ENCODE measurements at regions not wholly inside any gene's neighbourhood (a gene's known extent, or its start where the extent isn't known, plus 50 kb on each side); places are given as distances from the start of the nearest gene placed in this dataset.

DNA sequence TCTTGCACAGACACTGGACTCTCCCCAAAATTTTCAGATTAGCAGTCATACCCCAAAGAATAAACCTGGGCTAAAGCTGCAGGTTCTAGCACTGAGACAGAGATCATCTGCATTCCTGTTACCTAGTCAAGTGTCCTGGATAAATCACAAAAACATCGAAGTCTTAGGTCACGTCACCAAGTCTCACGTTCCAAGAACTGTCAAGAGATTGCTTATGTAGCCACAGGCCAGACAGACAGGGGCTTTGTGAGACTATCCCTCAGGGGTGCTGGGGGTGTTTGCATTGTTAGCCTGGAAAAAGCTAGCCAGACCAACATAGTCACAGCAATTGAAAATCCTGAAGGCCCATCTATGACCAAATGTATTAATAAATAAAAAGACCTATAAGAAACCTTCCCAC, 243.1 kb upstream of the PREP start:
- Histone ChIP-seq H3K36me3 (no peaks in the 10 kb centered on the region), H3K4me3 (no peak overlapping the region), H3K27me3 (no peaks in the 10 kb centered on the region), H3K9me3 (no peaks in the 10 kb centered on the region)
- DNase-seq, result no peak

DNA sequence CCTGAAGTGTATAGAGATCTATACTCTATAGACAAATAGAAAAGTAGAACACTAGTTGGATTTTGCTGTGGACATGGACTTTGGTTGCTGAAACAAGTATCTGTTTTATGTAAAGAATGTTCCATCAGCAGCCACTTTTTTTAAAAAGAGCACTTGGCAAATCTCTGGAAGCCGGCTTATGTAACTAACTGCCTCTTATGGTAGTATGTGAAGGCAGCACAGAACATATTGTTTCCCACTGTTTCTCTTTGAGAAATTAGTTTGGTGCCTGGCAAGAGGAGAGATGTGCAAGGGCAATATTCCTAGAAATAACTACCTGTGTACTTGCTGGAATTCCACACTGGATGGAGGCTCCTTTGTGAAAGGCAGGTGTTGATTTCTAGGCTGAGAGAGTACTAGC, 242.3 kb upstream of the PREP start:
- Histone ChIP-seq H3K36me3 (no peaks in the 10 kb centered on the region), H3K27me3 (no peaks in the 10 kb centered on the region), H3K4me3 (no peak overlapping the region), H3K9me3 (no peaks in the 10 kb centered on the region)
- no peak for DNase-seq

DNA sequence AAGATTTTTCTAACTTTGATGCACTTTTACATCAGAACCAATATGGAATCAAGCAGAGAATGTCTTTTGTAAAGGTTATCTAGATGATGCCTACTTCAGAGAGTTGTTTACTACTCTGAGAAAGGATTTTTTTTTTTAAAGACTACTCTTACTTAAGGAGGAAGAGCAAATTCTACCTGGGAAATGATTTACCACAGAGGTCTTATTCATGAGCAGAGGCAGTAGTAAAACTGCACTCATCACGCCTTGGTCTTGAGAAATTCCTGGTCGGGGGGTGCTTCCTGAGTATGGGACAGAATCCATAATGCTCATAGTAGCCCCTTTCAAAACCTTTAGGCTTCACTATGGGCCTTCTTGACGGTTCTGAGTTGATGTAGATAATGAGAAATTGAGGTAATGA, 241.8 kb upstream of the PREP start:
- Histone ChIP-seq H3K27me3 (no peaks in the 10 kb centered on the region), H3K9me3 (no peaks in the 10 kb centered on the region), H3K36me3 (no peaks in the 10 kb centered on the region), H3K4me3 (no peak overlapping the region)
- DNase-seq, result no peak

DNA sequence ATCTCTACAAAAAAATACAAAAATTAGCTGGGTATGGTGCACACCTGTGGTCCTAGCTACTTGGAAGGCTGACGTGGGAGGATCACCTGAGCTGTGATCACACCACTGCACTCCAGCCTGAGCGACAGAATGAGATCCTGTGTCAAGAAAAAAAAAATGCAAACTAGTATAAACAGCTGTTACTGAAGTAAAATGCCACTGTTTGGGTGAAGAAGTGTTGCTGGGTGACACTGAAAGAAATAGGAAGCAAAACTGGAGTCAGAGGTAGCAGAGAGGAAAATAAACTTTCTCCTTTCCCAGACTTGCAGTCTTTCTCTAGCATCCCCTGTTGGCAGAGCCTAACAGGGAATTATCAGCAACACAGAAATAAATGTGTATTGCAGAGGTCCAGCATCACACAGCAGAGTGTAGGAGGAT, 241.2 kb upstream of the PREP start:
- no peak for DNase-seq
- no peaks in the 10 kb centered on the region for H3K9me3 ChIP-seq
- H3K4me3 ChIP-seq, result no peak overlapping the region
- no peaks in the 10 kb centered on the region for H3K36me3 ChIP-seq
- H3K27me3 ChIP-seq, result no peaks in the 10 kb centered on the region

DNA sequence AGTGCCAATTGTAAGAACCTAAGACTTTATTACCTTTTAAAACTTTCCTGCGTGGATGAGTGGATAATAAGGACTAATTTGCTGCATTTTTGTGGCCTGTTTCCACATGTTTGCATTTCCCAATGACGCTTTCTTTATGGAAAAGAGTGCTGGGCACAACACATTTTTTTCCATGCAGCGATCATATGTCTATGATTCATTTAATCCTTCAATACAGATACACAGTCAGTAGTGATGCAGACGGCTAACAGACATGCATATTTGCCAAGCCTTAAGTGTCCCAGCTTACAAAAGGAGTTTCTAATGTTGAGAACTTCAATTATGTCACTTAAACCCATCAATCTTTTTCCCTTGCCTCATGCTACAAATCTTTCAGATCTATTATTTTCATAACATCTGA, 239.8 kb upstream of the PREP start:
- H3K36me3 ChIP-seq, result no peaks in the 10 kb centered on the region
- no peaks in the 10 kb centered on the region for H3K27me3 ChIP-seq
- H3K4me3 ChIP-seq, result no peak overlapping the region
- peak; percentile 8 for DNase-seq
- H3K9me3 ChIP-seq, result no peaks in the 10 kb centered on the region

DNA sequence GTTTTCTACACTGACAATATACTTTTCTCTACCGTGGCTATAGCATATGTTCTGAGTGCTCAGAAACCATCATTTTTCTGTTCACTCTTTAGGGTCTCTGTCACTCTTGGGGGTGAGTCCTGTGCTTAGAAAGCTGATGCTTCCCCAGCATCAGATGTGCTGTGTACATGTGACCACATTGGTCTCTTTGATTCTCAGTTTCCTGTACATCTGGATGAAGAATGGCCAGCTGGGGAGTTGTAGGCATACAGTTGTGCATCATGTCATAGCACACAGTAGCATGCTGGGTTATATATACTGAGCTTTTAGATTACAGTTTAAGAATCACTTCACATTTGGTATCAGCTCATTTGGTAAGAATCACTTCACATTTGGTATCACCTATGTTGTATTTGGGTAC, 238.6 kb upstream of the PREP start:
- H3K9me3 ChIP-seq, result no peaks in the 10 kb centered on the region
- H3K4me3 ChIP-seq, result no peak overlapping the region
- H3K36me3 ChIP-seq, result no peaks in the 10 kb centered on the region
- no peak for DNase-seq
- H3K27me3 ChIP-seq, result no peaks in the 10 kb centered on the region

DNA sequence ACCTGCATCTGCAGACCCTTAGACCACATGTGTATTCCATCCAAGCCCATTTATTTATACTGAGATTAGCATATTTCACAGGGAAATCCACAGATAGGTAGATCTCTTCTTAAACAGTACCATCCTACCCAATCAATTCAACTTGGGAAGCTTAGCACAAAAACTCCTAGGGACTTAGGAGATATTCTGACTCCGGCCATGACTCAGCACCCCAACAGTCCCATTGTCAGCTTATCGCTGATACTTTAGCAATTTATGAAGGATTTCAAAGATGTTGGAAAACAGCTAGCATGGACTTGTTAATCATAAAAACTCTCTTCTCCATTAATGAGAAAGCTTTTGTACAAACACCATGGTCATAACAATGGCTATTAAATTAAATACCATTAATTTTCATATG, 236.2 kb upstream of the PREP start:
- no peaks in the 10 kb centered on the region; the same call in 1 of the 2 replicates for H3K9me3 ChIP-seq
- H3K4me3 ChIP-seq, result no peak overlapping the region
- no peaks in the 10 kb centered on the region for H3K27me3 ChIP-seq
- H3K36me3 ChIP-seq, result no peaks in the 10 kb centered on the region
- no peak for DNase-seq

DNA sequence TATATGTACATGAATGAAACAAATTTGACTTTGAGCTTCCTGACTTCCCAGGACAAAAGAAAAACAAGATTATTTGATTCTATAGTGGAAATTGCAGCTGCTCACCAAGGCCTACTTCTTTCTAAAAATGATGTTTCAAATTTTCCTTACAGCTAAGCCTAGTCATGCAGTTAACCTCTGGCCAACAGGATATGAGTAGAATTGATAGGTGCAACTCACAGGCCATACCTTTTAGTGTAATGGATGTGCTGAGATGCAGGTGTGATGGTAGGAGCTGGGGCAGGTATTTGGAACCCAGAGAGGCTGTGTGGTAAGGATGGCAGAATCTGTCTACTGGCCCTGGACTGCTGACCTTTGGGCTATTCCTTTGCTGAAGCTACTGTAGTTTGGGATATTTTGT, 230.9 kb upstream of the PREP start:
- no peak for DNase-seq
- Histone ChIP-seq H3K9me3 (no peaks in the 10 kb centered on the region; the same call in 1 of the 2 replicates), H3K4me3 (no peak overlapping the region), H3K27me3 (no peaks in the 10 kb centered on the region), H3K36me3 (no peaks in the 10 kb centered on the region)

DNA sequence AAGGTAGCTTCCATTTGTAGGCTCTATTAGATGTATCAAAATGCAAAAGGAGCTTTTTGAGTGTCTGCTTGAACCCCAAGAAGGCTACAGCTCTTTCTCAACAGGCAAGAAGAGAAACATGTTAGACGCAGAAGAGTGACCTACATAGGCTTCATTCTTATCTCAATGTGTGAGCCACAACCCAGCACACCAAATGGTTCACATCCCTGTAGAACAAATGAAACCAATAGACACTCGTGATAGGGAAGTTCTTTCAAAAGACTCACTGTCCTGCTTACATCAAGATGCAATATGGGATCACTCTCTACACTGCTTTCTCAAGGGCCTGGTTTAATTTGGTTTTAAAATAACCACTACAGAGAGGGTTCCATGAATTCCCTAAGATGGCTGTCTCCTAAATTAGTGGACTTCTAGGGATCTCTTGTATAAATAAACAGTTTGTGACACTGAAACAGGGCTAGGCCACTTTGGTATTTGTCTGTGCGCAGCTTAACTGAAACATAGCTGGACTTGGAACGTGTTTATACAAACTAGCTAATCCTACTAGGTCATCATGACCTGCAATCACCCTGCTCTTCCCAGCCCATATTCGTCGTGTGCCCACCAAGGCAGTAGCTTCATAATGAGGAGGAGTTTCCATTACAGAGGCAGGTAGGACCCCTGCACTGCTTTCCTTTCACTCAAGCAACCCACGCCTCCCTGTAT, 225.4 kb upstream of the PREP start:
- no peaks in the 10 kb centered on the region for H3K9me3 ChIP-seq
- H3K27me3 ChIP-seq, result no peaks in the 10 kb centered on the region
- H3K4me3 ChIP-seq, result no peak overlapping the region
- H3K36me3 ChIP-seq, result no peaks in the 10 kb centered on the region
- DNase-seq, result no peak

DNA sequence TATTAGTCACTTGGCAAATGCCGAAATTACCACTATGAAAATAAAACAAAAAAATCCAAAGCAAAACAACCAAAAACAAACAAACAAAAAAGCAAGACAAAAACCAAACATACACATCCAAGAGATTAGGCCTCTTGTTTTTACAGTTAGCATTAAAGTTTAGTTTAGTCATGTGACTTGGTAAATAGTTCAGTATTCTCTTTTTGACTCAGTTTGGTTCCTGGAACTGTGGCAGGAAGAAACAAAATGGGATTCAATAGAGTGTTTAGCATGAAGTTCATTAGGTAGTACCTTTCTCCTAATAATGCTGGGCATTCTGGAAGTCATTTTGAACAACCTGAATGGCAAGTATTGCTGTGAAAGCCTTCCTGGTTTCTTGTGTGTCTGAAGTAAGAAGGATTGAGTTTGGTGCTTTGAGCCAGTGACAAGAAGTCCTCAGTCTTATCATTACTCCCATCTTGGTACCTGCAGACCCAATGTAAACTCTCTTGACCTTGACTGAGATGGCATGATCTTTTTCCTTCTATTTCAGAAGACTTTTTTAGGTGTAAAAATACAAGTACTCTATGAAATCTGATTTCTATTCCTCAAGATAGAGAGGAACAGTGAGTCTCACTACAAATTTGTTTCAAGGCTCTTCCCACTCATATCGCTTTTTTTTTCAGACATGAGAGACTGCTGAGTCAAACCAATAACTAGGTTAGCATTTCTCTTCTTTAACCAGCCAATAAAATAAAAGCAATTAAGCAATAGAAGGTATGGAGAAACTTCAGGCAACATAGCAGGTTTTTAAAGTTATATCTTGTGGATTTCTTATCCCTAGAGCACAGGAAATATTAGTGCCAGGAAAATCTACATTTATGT, 223.6 kb upstream of the PREP start:
- H3K4me3 ChIP-seq, result no peak overlapping the region
- H3K36me3 ChIP-seq, result no peaks in the 10 kb centered on the region
- no peaks in the 10 kb centered on the region for H3K9me3 ChIP-seq
- DNase-seq, result no peak
- H3K27me3 ChIP-seq, result no peaks in the 10 kb centered on the region

DNA sequence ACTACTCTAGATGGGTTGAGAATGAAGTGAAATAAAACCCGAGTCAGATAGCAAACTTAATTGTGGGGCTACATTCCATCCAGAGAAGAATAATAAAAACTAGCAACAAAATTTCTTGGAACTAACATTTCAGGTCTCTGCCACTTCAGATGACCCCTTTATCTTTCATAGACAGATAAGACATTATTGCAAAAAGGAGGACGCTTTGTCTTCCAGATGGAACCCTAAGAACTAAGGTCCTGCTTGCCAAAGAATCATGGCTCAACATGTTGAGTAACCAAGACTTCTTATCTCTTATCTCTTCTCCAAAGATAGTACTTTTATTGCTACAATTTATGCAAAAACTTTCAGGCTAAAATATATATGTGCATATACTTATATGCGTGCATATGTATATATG, 221.1 kb upstream of the PREP start:
- Histone ChIP-seq H3K9me3 (no peaks in the 10 kb centered on the region), H3K27me3 (no peaks in the 10 kb centered on the region), H3K36me3 (no peaks in the 10 kb centered on the region), H3K4me3 (no peak overlapping the region)
- DNase-seq, result no peak

DNA sequence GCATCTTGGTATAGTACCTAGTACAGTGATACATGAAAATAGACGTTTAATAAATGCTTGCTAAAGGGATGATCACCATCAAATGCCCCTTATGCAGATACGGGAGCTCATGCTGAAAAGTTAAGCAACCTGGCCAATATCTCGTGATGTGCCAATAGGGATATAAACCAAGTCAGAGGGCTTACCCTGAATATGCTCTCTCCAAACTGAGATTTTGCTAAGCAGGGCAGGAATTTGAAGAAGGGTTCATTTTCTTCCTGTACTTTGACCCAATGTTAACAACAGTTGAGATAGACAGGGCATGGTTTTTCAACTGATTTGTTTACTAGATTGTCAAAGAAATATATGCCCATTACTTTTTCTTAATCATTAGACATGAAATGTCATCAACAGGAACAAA, 219.3 kb upstream of the PREP start:
- Histone ChIP-seq H3K36me3 (no peaks in the 10 kb centered on the region), H3K27me3 (no peaks in the 10 kb centered on the region), H3K4me3 (no peak overlapping the region), H3K9me3 (no peaks in the 10 kb centered on the region)
- no peak for DNase-seq

DNA sequence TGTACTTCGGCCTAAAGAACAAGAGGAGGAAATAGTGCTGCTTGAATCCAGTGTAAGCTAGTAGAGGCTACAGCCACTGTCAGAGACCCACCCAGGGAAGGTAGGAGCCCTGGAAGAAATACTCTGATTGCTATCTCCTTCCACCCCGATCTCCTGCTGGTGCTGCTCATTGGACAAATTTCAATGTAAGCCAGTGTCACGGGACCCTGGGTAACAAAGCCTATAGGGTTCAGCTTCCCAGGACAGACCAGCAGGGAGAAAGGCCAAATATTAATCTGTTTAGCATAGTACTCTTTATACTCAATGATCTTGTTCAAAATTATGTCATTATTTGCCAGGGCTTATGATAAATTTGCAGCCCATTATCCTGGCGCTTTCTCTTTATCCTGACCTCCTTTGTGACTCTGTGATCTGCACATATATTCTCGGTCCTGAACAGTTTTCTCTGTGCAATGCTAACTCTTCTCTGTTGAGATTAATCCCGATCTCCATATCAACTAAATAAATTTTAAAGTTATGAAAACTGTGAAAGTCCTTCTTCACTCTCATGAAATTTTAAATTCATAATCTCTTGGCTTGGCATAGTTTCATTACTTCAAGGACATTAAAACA, 218.8 kb upstream of the PREP start:
- H3K27me3 ChIP-seq, result no peaks in the 10 kb centered on the region
- H3K9me3 ChIP-seq, result no peaks in the 10 kb centered on the region
- DNase-seq, result no peak
- H3K36me3 ChIP-seq, result no peaks in the 10 kb centered on the region
- H3K4me3 ChIP-seq, result no peak overlapping the region

DNA sequence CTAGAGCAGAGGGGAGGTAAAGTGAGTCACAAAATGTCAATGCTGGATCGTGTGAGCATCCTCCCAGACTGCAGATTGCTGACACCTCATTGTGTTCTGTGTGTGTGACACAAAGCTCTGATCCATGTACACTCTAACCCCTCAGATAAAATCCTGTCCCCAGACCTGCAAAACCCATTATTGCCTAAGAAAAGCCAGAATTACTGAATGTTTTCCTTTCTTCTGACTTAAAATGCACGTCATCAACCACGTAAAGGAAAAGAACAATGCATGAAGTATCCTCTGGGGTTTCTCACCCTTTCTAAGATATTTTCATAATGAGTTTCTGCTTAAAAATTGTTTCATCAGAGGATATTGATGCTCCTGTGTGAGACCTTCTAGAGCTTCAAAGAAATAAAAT, 218.0 kb upstream of the PREP start:
- Histone ChIP-seq H3K4me3 (no peak overlapping the region), H3K27me3 (no peaks in the 10 kb centered on the region), H3K36me3 (no peaks in the 10 kb centered on the region), H3K9me3 (no peaks in the 10 kb centered on the region)
- DNase-seq, result no peak

DNA sequence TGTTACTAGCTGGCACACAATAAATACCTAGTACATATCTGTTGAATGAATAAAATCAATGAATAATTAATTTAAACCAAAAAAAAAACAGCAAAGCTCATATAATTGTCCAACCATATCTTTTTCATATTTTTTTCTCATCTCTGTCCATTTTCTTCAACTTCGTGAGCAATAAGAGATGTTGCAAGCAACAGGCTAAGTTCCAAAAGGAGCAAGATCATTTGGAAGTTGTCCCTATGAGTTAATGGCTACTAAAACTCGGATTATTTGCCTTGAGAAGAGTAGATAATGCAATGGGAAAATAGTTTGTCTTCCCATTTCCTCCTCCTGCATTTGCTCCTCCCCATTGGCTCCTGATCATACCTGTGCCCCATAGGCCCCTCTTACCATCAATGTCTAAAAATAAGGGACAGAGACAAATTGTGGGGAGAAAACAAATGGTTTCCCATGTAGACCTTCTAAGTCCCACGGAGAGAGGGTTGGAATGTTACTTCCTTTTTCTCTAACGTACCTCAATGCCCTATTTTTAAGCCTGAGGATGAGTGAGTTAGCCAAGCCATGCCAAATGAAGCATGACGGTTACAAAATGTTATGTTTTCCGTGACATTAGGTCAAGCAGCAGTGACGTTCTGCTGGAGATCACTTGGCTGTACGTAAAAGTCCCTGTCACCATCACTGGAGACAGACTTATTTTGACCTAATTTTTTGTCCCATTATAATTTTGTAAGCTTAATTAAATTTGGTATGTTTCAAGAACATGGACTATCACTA, 217.3 kb upstream of the PREP start:
- Histone ChIP-seq H3K27me3 (no peaks in the 10 kb centered on the region), H3K36me3 (no peaks in the 10 kb centered on the region), H3K4me3 (no peak overlapping the region), H3K9me3 (no peaks in the 10 kb centered on the region)
- no peak for DNase-seq

DNA sequence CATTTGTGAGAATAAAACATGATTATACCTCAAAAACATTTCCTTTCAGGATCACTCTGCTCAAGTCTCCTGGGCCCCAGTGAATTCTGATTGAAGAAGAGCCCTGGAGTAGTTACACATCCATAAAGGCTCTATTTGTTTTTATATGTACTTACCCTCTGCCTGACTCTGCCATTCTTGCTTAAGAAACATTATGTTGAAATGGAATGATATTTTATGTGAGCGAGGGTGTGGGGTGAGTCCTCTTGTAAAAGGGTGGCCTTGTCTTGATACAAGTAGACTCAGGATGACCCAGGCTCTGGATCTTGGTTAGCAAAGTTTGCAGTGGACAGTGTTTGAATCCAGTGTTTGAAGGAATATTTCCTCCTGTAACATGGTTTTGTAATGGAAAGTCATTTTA, 215.4 kb upstream of the PREP start:
- no peaks in the 10 kb centered on the region for H3K36me3 ChIP-seq
- no peaks in the 10 kb centered on the region for H3K27me3 ChIP-seq
- no peaks in the 10 kb centered on the region for H3K9me3 ChIP-seq
- no peak for DNase-seq
- H3K4me3 ChIP-seq, result no peak overlapping the region

DNA sequence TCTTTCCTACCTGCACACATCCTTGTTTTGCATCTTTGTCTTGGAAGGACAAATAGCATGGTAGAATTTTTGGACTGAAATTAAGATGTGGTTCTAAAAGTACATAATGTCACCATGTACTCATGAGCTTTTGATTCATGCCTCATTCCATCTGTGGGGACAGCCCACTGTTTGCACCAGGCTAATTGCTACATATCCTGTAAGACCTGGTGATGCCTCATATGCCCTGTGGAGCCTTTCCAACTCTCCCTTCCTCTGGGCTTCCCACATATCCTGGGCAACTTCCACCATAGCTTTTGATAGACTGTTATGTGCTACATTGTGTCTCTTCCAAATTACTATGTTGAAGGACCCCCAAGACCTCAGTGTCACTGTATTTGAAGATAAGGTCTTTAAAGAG, 213.6 kb upstream of the PREP start:
- H3K36me3 ChIP-seq, result no peaks in the 10 kb centered on the region
- H3K9me3 ChIP-seq, result no peaks in the 10 kb centered on the region
- no peak for DNase-seq
- no peak overlapping the region for H3K4me3 ChIP-seq
- no peaks in the 10 kb centered on the region for H3K27me3 ChIP-seq
